Neural crest cell (in vitro differentiated cells): ENCODE measurements at regions not wholly inside any gene's neighbourhood (a gene's known extent, or its start where the extent isn't known, plus 50 kb on each side); places are given as distances from the start of the nearest gene placed in this dataset.

Experiments used
- DNase-seq: peaks from one replicate; pipeline ENCODE4 v3.0.0; 2021; ENCODE audit warnings: low read depth, mixed read lengths, low spot score
- H3K27ac Mint-ChIP-seq: one replicate; pipeline ENCODE4 v1.8.0; 2021; ENCODE audit warnings: mild to moderate bottlenecking, mixed read lengths; ENCODE audit not compliant: unreplicated experiment
- H3K27me3 Mint-ChIP-seq: 2 replicates; pipeline ENCODE4 v1.8.0; 2021; ENCODE audit warnings: low read depth, mild to moderate bottlenecking, mixed read lengths
- H3K36me3 Mint-ChIP-seq: 2 replicates; pipeline ENCODE4 v1.8.0; 2021; ENCODE audit warnings: low read depth, mild to moderate bottlenecking, mixed read lengths
- H3K4me1 Mint-ChIP-seq: 2 replicates; pipeline ENCODE4 v1.8.0; 2021; ENCODE audit warnings: mixed read lengths
- H3K4me3 Mint-ChIP-seq: one replicate; pipeline ENCODE4 v1.8.0; 2021; ENCODE audit warnings: mild to moderate bottlenecking, mixed read lengths
- H3K9me3 Mint-ChIP-seq: 2 replicates; pipeline ENCODE4 v1.8.0; 2021; ENCODE audit warnings: mixed read lengths
- CTCF ChIP-seq: fragments of 200-600 bp; sonication (generic); conservative IDR thresholded peaks from 2 replicates; pipeline ENCODE4 v1.5.0; 2021; ENCODE audit warnings: antibody characterized with exemption, mild to moderate bottlenecking

- no peak for DNase-seq
- peaks cover 2% of the 10 kb centered on the region for H3K9me3 Mint-ChIP-seq
- TF ChIP-seq CTCF = no peak
- H3K27me3 Mint-ChIP-seq = no peaks in the 10 kb centered on the region
- H3K4me1 Mint-ChIP-seq = peaks cover 7% of the 10 kb centered on the region
- no peak overlapping the region for H3K27ac Mint-ChIP-seq
- H3K36me3 Mint-ChIP-seq = no peaks in the 10 kb centered on the region
- H3K4me3 Mint-ChIP-seq = no peak overlapping the region
Measured at GRCh38 chr10:85284778-85285770, 956.7 kb downstream of the CCSER2 start.

GRCh38 chr10:85293483-85293882 lies 965.1 kb downstream of the CCSER2 start:
- Mint-ChIP-seq H3K4me3 (no peak overlapping the region), H3K4me1 (no peaks in the 10 kb centered on the region), H3K27ac (no peak overlapping the region), H3K9me3 (peaks cover 9% of the 10 kb centered on the region), H3K36me3 (no peaks in the 10 kb centered on the region), H3K27me3 (no peaks in the 10 kb centered on the region)
- no peak for DNase-seq
- no peak for TF ChIP-seq CTCF

- no peak for TF ChIP-seq CTCF
- Mint-ChIP-seq H3K27ac (no peak overlapping the region), H3K27me3 (no peaks in the 10 kb centered on the region), H3K4me3 (no peak overlapping the region), H3K9me3 (peaks cover 2% of the 10 kb centered on the region), H3K4me1 (peaks cover 12% of the 10 kb centered on the region), H3K36me3 (no peaks in the 10 kb centered on the region)
- DNase-seq = no peak
Measured at GRCh38 chr10:85311613-85312337, 983.4 kb downstream of the CCSER2 start.

GRCh38 chr10:85315657-85316056 lies 987.3 kb downstream of the CCSER2 start:
- Mint-ChIP-seq H3K27ac (no peak overlapping the region), H3K4me3 (no peak overlapping the region), H3K36me3 (no peaks in the 10 kb centered on the region), H3K4me1 (peaks cover 17% of the 10 kb centered on the region), H3K9me3 (peaks cover 4% of the 10 kb centered on the region), H3K27me3 (no peaks in the 10 kb centered on the region)
- no peak for DNase-seq
- TF ChIP-seq CTCF = no peak

GRCh38 chr10:85316276-85316675 lies 987.9 kb downstream of the CCSER2 start:
- H3K27me3 Mint-ChIP-seq = no peaks in the 10 kb centered on the region
- no peaks in the 10 kb centered on the region for H3K36me3 Mint-ChIP-seq
- no peak for TF ChIP-seq CTCF
- peaks cover 17% of the 10 kb centered on the region for H3K4me1 Mint-ChIP-seq
- H3K27ac Mint-ChIP-seq = no peak overlapping the region
- DNase-seq = no peak
- no peak overlapping the region for H3K4me3 Mint-ChIP-seq
- H3K9me3 Mint-ChIP-seq = peaks cover 4% of the 10 kb centered on the region
